ENCODE measurements at regions not wholly inside any gene's neighbourhood (a gene's known extent, or its start where the extent isn't known, plus 50 kb on each side); places are given as distances from the start of the nearest gene placed in this dataset.

- intact Hi-C loops (cut with micrococcal nuclease; ENCODE audit: unreplicated experiment) (no loop called here), in situ Hi-C loops (cut with MboI) (no loop called here)
- ChIA-PET POLR2A (interaction anchor here (3.2 kb wide), 1 partner anchor 14 kb away, joined by 13 read pairs; no protein-coding TSS in a partner anchor), SMC1A (ENCODE audit: uncharacterized antibody, unreplicated experiment) (interaction anchor here (0.7 to 8.9 kb wide), 6 partner anchors 10 to 70 kb away, joined by 3 to 105 read pairs (median 74); no protein-coding TSS in a partner anchor), CTCF (interaction anchor here (0.9 to 1.6 kb wide), 5 partner anchors 11 to 150 kb away, joined by 3 to 5 read pairs (median 4); no protein-coding TSS in a partner anchor), RAD21 (ENCODE audit: unreplicated experiment) (interaction anchor here (0.8 to 1.7 kb wide), 4 partner anchors 15 to 98 kb away, joined by 3 to 5 read pairs (median 4); no protein-coding TSS in a partner anchor)
- Histone ChIP-seq H3K36me3 (ENCODE audit: control insufficient read depth in 2 of 2, insufficient read depth in 2 of 2, low read length in 1 of 2) (no peaks in the 10 kb centered on the region), H4K20me1 (ENCODE audit: control insufficient read depth, insufficient read depth) (no peaks in the 10 kb centered on the region), H3K4me1 (ENCODE audit: control insufficient read depth, insufficient read depth, low read length) (peaks cover 14% of the 10 kb centered on the region), H3K79me2 (ENCODE audit: control insufficient read depth, insufficient read depth, low read length) (no peaks in the 10 kb centered on the region), H3K4me2 (ENCODE audit: control insufficient read depth, insufficient read depth) (no peak overlapping the region), H2AFZ (ENCODE audit: control insufficient read depth, low read depth, low read length) (no peak overlapping the region), H3K4me3 (no peak overlapping the region), H3K27ac (ENCODE audit: control insufficient read depth, insufficient read depth) (no peak overlapping the region), H3K9me3 (replicated peaks; ENCODE audit: control insufficient read depth, insufficient read depth, low read length) (no peaks in the 10 kb centered on the region), H3K27me3 (replicated peaks in 1 of 2; ENCODE audit: control insufficient read depth in 2 of 2, insufficient read depth in 2 of 2, low read length in 1 of 2) (no peaks in the 10 kb centered on the region; a peak in 1 of 4 replicates), H3K9ac (ENCODE audit: control insufficient read depth, insufficient read depth, low read length) (no peak overlapping the region)
- TF ChIP-seq BCL3 (IDR thresholded peaks at IDR 0.05; ENCODE audit: borderline replicate concordance, insufficient read depth, low read depth, low read length, poor library complexity, severe bottlenecking) = peak; percentile 37
- TF ChIP-seq YY1 (IDR thresholded peaks at IDR 0.05; ENCODE audit: low read depth, low read length) = no peak
- ATAC-seq (no peak), FAIRE-seq (no peak), DNase-seq (ENCODE audit: low read depth, low spot score) (no peak)
- WGBS (ENCODE audit: insufficient coverage, insufficient replicate concordance, low lambda C conversion rate, missing lambda C conversion rate) = 85% methylated on average over 7 of the region's 7 CpGs
- BruUV-seq (replicated peaks) = no TSS peak
These were observed 116.3 kb upstream of the CXCR4 start for GRCh38 chr2:136234261-136234660.

- no peak overlapping the region for H2AFZ ChIP-seq (ENCODE audit: control insufficient read depth, low read depth, low read length)
- ChIA-PET POLR2A (interaction anchor here (1.0 to 3.2 kb wide), 2 partner anchors 13 to 96 kb away, joined by 6 to 13 read pairs; no protein-coding TSS in a partner anchor), CTCF (interaction anchor here (1.1 to 1.6 kb wide), 3 partner anchors 12 to 45 kb away, joined by 3 to 4 read pairs (median 4); no protein-coding TSS in a partner anchor), RAD21 (ENCODE audit: unreplicated experiment) (interaction anchor here (0.9 to 1.7 kb wide), 4 partner anchors 16 to 101 kb away, joined by 3 to 5 read pairs (median 4); no protein-coding TSS in a partner anchor), SMC1A (ENCODE audit: uncharacterized antibody, unreplicated experiment) (interaction anchor here (0.8 to 8.9 kb wide), 4 partner anchors 9 to 114 kb away, joined by 3 to 105 read pairs (median 54); partner anchors contain the start of gene CXCR4)
- H3K9me3 ChIP-seq (replicated peaks; ENCODE audit: control insufficient read depth, insufficient read depth, low read length) = no peaks in the 10 kb centered on the region
- ATAC-seq (peak; percentile 20; the same call in 1 of the 3 replicates), FAIRE-seq (no peak), DNase-seq (ENCODE audit: low read depth, low spot score) (no peak)
- no peak overlapping the region for H3K9ac ChIP-seq (ENCODE audit: control insufficient read depth, insufficient read depth, low read length)
- intact Hi-C loops (cut with micrococcal nuclease; ENCODE audit: unreplicated experiment) = no loop called here
- H3K4me2 ChIP-seq (ENCODE audit: control insufficient read depth, insufficient read depth) = no peak overlapping the region
- no peaks in the 10 kb centered on the region for H3K79me2 ChIP-seq (ENCODE audit: control insufficient read depth, insufficient read depth, low read length)
- no TSS peak for BruUV-seq (replicated peaks)
- in situ Hi-C loops (cut with MboI) = no loop called here
- no peak overlapping the region for H3K27ac ChIP-seq (ENCODE audit: control insufficient read depth, insufficient read depth)
- H3K4me3 ChIP-seq = no peak overlapping the region
- H3K36me3 ChIP-seq (ENCODE audit: control insufficient read depth in 2 of 2, insufficient read depth in 2 of 2, low read length in 1 of 2) = no peaks in the 10 kb centered on the region
- peaks cover 6% of the 10 kb centered on the region; the same call in 1 of the 2 replicates for H3K4me1 ChIP-seq (ENCODE audit: control insufficient read depth, insufficient read depth, low read length)
- no peaks in the 10 kb centered on the region for H4K20me1 ChIP-seq (ENCODE audit: control insufficient read depth, insufficient read depth)
- no peaks in the 10 kb centered on the region; a peak in 1 of 4 replicates for H3K27me3 ChIP-seq (replicated peaks in 1 of 2; ENCODE audit: control insufficient read depth in 2 of 2, insufficient read depth in 2 of 2, low read length in 1 of 2)
- TF ChIP-seq E2F4 (IDR thresholded peaks at IDR 0.05; ENCODE audit: low read depth, low read length) (no peak), SMARCA5 (IDR thresholded peaks at IDR 0.05) (no peak), CHD4 (IDR thresholded peaks at IDR 0.05) (no peak), RELB (IDR thresholded peaks at IDR 0.05; ENCODE audit: low read depth) (no peak), RELA (IDR thresholded peaks at IDR 0.05; ENCODE audit: borderline replicate concordance, partially characterized antibody) (no peak), FOXM1 (IDR thresholded peaks at IDR 0.05; ENCODE audit: low read depth, low read length) (no peak), LARP7 (IDR thresholded peaks at IDR 0.05) (no peak), SMC3 (IDR thresholded peaks at IDR 0.05; ENCODE audit: borderline replicate concordance, low read length) (no peak), ZZZ3 (IDR thresholded peaks at IDR 0.05; ENCODE audit: control insufficient read depth, insufficient read length, low read depth) (no peak), ZNF384 (IDR thresholded peaks at IDR 0.05; ENCODE audit: borderline replicate concordance, low read depth, low read length) (no peak), BHLHE40 (IDR thresholded peaks at IDR 0.05; ENCODE audit: borderline replicate concordance in 1 of 2, low read depth in 2 of 2, low read length in 1 of 2) (no peak), CHD2 (IDR thresholded peaks at IDR 0.05; ENCODE audit: borderline replicate concordance, low read depth, low read length) (no peak)
These were observed 115.3 kb upstream of the CXCR4 start for GRCh38 chr2:136233298-136233697.

Measured in GM12878 (cell line).